Tibial nerve (tissue), 3 donors: ENCODE measurements at regions not wholly inside any gene's neighbourhood (a gene's known extent, or its start where the extent isn't known, plus 50 kb on each side); places are given as distances from the start of the nearest gene placed in this dataset.

Experiments used
- CTCF ChIP-seq, 5 experiments: fragments of 200-600 bp in 3 of 5; fragments of 450-650 bp in 2 of 5; sonication (generic) in 3 of 5; IDR thresholded peaks; one replicate each; pipeline ENCODE4 v1.5.1; 2016 to 2019; ENCODE audit warnings: antibody characterized with exemption in 5 of 5, mild to moderate bottlenecking in 3 of 5, moderate library complexity in 2 of 5
- POLR2A ChIP-seq, 2 donors: fragments of 450-650 bp; IDR thresholded peaks; one replicate each; pipeline ENCODE4 v1.6.1; 2017; ENCODE audit warnings: antibody characterized with exemption in 2 of 2, mild to moderate bottlenecking in 2 of 2, moderate library complexity in 2 of 2

- TF ChIP-seq CTCF (IDR thresholded peaks at IDR 0.05), result no peak
- TF ChIP-seq POLR2A (IDR thresholded peaks at IDR 0.05), result no peak
Measured at GRCh38 chr2:134004467-134004866, 249.4 kb upstream of the MGAT5 start.
